ENCODE measurements at regions not wholly inside any gene's neighbourhood (a gene's known extent, or its start where the extent isn't known, plus 50 kb on each side); places are given as distances from the start of the nearest gene placed in this dataset.

GRCh38 chr2:160976797-160977196 lies 183.4 kb upstream of the TANK start:
- no peak for DNase-seq

- no peak for DNase-seq
Observed at GRCh38 chr2:160977376-160977775, 182.9 kb upstream of the TANK start.

GRCh38 chr2:160977854-160978253 lies 182.4 kb upstream of the TANK start:
- DNase-seq, result no peak

GRCh38 chr2:160984426-160985077 lies 175.7 kb upstream of the TANK start:
- DNase-seq, result no peak

DNA sequence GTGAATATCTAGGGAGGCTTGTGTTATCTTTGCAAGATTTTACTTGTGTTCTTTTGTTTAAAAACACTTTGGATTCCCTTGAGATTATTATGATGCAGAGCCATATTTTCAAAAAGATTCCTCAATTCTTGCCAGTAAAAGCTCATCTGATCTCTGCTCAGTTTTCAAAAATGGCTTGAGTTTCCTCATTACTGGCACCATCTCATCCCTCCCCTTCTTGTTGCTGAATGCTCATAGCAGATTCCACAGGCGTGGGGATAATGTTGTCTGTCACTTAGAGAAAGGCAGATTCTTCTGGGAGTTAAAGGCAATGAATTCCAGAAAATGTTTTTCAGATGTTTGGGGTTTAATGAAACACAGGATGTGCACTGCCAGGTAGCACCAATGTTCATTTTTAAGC lies 170.4 kb upstream of the TANK start:
- DNase-seq, result no peak

- peak; percentile 7 for DNase-seq
Observed at GRCh38 chr2:160993654-160994061, 166.6 kb upstream of the TANK start.

- peak; percentile 33 for DNase-seq
Observed at GRCh38 chr2:160994141-160995002, 165.9 kb upstream of the TANK start.

GRCh38 chr2:160996584-160996983 lies 163.6 kb upstream of the TANK start:
- no peak for DNase-seq

DNA sequence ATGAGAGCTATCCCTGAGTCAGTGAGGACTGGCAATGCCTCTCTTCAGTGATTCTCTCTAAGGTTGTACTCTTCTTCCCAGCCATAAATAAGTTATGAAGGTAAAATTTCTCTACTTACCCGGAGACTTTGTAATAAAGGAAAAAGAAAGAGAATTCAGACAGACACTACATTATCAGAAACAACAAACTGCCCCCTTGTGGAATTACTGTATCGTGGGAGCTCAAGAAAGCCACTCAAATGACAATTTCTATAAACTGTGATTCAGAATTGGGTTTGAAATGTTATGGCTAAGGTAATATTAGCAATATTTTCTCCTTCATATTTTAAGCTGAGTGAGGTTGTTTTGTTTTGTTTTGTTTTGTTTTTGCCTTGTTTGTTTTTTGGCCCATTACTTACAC lies 155.8 kb upstream of the TANK start:
- no peak for DNase-seq

- DNase-seq, result no peak
Observed at GRCh38 chr2:161005170-161005569, 155.1 kb upstream of the TANK start.

- DNase-seq, result no peak
Observed at GRCh38 chr2:161008311-161008710, 151.9 kb upstream of the TANK start.

DNA sequence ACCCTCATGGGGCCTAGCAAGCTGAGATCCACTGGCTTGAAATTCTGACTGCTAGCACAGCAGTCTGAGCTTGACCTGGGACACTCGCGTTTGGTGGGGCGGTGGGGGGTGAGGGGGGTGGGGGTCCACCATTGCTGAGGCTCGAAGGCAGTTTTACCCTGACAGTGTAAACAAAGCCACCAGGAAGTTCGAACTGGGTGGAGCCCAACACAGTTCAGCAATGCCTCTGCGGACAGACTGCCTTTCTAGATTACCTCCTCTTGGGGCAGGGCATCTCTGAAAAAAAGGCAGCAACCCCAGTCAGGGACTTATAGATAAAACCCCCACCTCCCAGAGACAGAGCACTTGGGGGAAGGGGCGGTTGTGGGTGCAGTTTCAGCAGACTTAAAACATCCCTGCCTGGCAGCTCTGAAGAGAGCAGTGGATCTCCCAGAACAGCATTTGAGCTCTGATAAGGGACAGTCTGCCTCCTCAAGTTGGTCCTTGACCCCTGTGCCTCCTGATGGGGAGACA lies 149.7 kb upstream of the TANK start:
- DNase-seq, result no peak

DNA sequence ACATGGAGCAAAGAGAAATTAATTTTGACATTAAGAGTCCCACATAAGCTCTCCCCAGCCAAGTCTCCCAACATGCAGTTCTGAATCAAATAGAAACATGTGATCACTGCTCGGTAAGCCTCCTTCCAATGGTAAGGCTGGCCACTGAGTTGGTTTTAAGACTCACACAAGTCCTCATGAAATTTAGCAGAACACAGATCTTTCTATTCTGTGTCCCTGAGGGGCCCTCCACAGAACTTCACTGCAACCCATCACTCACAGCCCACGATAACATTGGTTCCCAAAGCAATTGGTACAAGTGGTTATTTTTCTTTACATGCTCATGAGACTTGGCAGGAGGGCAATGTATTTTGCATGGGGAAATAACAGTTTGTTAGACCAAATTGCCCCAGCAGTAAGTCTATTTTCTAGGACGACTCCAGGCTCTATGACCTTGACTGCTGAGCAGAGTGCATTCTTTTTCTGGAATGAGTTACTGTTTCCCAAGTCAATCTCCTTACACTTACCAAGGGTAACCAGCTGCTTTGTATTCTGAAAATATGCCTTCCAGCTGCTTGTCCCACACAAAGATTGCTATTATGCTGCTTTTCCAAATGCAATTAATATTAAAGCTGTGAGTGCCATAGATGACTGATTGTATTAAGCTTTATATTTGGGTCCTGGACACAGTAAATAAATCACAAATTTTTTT lies 142.3 kb upstream of the TANK start:
- no peak for DNase-seq

DNA sequence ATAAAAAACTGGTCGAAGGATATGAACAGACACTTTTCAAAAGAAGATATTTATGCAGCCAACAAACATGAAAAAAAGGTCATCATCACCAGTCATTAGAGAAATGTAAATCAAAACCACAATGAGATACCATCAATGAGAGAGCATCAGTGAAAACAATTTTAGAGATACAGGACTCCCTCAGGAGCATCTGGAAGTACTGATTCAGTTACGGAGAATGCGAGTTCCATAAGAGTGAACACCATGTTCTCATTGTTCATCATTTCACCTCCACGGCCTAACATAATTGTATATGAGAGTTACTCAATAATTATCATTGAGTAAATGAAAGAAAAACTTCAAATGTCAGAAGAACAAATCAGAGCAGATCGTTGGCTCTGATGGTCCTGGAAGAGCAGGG lies 140.9 kb upstream of the TANK start:
- no peak for DNase-seq

DNA sequence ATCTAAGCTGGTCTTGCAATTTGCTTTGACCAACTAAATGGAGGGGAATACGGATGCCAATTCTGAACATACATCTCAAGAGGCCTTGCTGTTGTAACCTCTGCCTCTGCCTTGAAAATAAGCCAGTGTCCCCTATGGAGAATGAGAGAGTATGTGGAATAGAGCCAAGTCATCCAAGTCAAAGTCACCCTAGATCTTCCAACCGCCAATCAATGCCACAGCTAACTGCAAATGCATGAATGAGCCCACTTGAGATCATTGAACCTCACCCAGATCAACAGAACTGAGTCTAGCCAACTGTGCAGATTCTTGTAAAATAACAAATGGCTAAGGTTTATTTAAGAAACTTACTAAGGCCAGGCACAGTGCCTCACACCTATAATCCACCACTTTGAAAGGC lies 139.8 kb upstream of the TANK start:
- DNase-seq, result no peak

GRCh38 chr2:161028581-161028980 lies 131.6 kb upstream of the TANK start:
- no peak for DNase-seq

DNA sequence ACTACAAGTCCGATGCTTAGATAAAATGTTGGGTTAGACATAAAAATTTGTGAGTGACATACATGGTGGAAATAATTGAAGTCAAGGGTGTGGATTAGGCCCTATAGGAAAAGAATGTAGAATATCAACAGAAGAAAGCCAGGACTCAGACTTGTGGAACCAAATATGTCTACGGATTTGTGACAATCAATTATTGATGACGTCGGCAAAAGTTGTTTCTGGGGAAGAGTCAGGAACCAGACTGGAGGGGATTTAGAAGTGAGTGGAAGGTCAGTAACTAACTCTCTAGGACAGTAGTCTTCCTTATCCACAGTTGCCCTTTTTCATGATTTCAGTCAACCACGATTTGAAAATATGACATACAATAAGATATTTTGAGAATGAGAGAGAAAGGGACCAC lies 130.9 kb upstream of the TANK start:
- no peak for DNase-seq

GRCh38 chr2:161030260-161031063 lies 129.8 kb upstream of the TANK start:
- no peak for DNase-seq

- DNase-seq, result no peak
Observed at GRCh38 chr2:161031511-161031910, 128.7 kb upstream of the TANK start.

DNA sequence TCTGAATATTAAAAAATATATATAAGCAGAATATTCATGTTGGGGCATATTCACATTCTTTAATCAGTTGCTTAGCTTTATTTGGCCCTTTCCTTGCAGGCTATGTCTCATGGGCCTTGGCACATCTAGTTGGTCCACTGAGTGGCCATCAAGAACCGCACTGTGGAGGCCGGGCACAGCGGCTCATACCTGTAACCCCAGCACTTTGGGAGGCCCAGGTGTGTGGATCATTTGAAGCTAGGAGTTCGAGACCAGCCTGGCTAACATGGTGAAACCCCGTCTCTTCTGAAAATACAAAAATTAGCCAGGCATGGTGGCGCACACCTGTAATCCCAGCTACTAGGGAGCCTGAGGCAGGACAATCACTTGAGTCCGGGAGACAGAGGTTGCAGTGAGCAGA lies 127.6 kb upstream of the TANK start:
- no peak for DNase-seq

- DNase-seq, result no peak
Observed at GRCh38 chr2:161033059-161033660, 127.1 kb upstream of the TANK start.

DNA sequence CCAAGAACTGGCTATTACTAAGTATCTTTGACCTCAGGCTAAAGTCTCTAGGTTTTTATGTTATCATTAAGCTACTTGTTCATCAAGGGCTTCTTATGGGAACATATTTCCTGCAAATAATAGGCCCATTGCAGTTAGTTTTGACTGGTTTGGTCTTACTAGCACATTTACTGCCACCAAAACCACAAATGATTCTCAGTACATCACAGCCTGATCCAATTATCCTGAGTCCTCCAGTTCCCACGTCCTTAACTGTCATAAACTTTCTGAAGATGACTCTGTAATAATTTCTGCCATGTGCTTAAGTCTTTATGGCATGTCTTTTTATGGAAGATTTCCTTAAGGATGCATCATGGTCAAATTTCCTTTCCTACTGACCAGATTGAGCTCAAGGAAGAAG lies 123.3 kb upstream of the TANK start:
- no peak for DNase-seq
